Stomach (tissue), 4 donors: ENCODE measurements at regions not wholly inside any gene's neighbourhood (a gene's known extent, or its start where the extent isn't known, plus 50 kb on each side); places are given as distances from the start of the nearest gene placed in this dataset.

Experiments
- POLR2A ChIP-seq, 4 donors: fragments of 450-650 bp; IDR thresholded peaks; one replicate each; pipeline ENCODE4 v1.6.1; 2016; ENCODE audit warnings: antibody characterized with exemption in 4 of 4, control low read depth in 2 of 4, mild to moderate bottlenecking in 1 of 4, moderate library complexity in 1 of 4
- TF ChIP-seq, protein P1 (sequence below), 7 experiments: fragments of 450-650 bp in 4 of 7; fragments of 200-600 bp in 3 of 7; sonication (generic) in 3 of 7; IDR thresholded peaks; one replicate each; pipeline ENCODE4 v1.5.1; 2016 to 2019; ENCODE audit warnings: antibody characterized with exemption in 7 of 7, control low read depth in 2 of 7, mild to moderate bottlenecking in 1 of 7

DNA sequence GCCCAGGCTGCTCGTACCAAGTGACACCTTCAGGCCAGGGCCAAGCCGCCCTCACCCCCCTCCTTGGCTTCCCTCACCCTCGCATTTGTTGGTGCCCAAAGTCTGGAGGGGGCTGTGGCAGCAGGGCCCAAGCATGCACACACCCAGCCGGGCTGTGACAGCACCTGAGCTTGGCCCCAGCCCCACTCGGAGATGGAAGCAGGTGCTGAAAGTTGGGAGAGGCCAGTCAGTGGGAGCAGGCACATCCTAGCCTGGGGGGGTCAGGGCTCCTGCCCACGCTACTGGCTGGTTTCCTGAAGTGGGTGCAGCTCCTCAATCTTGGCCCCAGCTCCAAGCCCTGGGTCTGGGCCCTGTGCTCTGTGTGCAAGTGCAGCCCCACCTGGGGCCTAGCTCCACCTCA, 228.0 kb downstream of the RDH14 start:
- TF ChIP-seq, protein P1, sequence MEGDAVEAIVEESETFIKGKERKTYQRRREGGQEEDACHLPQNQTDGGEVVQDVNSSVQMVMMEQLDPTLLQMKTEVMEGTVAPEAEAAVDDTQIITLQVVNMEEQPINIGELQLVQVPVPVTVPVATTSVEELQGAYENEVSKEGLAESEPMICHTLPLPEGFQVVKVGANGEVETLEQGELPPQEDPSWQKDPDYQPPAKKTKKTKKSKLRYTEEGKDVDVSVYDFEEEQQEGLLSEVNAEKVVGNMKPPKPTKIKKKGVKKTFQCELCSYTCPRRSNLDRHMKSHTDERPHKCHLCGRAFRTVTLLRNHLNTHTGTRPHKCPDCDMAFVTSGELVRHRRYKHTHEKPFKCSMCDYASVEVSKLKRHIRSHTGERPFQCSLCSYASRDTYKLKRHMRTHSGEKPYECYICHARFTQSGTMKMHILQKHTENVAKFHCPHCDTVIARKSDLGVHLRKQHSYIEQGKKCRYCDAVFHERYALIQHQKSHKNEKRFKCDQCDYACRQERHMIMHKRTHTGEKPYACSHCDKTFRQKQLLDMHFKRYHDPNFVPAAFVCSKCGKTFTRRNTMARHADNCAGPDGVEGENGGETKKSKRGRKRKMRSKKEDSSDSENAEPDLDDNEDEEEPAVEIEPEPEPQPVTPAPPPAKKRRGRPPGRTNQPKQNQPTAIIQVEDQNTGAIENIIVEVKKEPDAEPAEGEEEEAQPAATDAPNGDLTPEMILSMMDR (IDR thresholded peaks at IDR 0.05) = no peak
- TF ChIP-seq POLR2A (IDR thresholded peaks at IDR 0.05) = no peak
